AML-193 (cell line): ENCODE measurements at regions not wholly inside any gene's neighbourhood (a gene's known extent, or its start where the extent isn't known, plus 50 kb on each side); places are given as distances from the start of the nearest gene placed in this dataset.
"Not testable (repeated sequence)": the region's sequence is repeated elsewhere in the genome, so short reads cannot be mapped to it uniquely, and the experiment has no call there.

Source experiments
- DNase-seq, 2 experiments: peaks; one replicate each; lab custom pipeline; 2025; lab: John Stamatoyannopoulos, UW

DNA sequence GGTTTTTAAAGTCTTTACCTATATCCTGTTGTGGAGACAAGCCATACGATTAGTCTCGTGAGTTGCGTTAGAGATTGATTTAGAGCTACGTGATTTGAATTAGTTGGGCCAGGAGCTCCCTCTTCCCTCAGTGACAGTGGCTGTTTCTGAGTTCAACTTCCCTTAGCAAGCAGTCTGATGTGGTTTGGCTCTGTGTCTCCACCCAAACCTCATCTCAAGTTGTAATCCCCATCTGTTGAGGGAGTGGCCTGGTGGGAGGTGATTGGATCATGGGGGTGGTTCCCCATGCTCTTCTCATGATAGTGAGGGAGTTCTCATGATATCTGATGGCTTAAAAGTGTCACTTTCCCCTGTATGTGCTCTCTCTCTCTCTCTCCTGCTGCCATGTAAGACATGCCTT, 192.9 kb upstream of the PTGFR start:
- DNase-seq = no peak

DNA sequence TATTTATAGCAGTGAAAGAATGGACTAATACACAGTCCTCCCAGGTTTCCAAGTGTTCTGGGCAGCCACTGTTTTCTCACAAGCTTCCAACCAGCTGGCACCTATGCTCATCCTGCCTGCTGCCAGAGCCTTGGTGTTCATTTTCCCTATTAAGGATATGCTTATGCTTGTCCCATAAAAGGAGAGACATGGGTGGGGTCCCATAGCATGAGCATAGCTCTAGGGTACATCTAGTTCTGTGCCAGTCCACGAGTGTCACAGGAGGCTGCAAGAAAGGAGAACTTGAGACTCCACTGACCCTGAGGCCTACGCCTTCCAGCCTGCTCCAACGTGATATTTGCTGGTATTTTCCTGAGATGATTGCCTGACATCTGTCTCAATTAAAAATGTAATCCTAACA, 192.4 kb upstream of the PTGFR start:
- DNase-seq = no peak

DNA sequence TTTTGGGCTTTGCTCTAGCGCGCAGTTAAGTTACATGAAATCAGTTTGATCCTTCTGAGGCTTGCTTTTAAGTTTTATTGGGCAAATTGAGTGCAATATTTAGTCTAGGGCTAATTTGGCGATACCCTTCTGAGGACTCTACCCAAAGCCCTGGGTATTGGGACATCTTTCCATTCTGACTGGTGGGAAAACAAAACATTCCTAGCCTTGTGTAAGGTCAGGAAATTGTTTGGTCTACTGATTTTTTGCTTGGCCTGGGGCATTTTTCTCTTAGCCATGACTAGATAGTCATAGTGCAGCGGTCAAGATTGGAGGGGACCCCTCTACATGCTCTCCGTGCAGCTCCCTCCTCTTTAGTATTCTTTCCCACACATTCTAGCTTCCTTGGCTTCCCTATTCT, 189.6 kb upstream of the PTGFR start:
- no peak for DNase-seq

DNA sequence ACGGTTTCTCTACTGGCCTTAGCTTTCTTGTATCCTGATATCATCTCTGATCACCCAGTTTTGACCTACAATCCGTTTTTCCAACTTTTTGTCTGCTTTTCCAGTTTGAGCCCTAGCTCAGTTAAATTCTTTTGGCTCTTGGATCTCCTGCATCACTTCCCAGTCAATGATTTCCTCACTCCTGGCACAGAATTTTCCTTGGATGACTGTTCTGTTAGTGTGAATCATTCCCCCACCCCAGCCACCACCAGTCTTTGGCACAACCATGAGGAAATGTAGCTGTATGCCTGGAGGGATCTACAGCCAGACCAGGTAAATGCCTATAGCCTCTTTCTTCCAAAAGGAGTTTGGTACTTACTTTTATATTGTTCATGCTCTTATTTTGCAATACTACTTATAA, 187.2 kb upstream of the PTGFR start:
- DNase-seq = no peak

DNA sequence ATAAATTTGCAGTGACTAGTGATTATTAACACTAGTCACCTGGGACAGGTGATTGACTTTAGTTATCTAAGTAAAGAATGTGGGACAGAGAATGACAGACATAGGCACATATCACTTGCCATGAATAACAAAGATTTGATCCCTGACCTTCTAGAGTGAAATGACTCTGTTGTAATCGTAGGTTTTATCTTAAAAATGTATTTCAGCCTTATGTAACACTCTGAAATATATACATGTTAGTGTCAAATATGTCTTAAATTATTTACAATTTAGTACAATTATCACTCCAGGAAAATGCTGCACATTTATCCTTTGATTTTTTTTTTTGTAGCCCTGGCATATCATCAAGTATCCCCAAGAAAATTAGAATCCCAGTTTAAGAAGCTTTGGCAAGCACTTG, 186.4 kb upstream of the PTGFR start:
- no peak for DNase-seq

DNA sequence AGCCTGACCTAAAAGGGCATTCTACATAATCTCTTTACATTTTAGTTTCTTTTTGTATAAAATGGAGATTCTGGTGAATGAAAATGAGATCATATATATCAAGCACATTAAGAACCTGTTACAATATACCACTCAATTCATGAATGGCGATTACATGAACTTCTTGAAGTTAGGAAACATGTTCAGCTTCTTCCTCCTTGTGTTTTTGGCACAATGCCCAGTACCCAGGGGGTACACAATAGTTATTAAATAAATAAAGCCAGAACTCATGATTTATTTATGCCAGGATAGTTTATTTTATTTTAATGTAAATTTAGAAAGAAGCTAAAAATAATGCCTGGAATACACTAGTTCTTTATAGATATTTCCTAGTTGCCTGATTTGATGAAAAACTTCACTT, 186.0 kb upstream of the PTGFR start:
- DNase-seq = no peak

DNA sequence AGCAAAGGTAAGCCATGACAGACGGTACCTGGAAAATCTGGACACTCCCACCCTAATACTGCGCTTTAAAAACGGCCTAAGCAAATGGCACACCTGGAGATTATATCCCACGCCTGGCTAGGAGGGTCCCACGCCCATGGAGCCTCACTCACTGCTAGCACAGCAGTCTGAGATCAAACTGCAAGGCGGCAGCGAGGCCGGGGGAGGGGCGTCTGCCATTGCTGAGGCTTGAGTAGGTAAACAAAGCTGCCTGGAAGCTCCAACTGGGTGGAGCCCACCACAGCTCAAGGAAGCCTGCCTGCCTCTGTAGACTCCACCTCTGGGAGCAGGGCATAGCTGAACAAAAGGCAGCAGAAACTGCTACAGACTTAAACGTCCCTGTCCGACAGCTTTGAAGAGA, 180.5 kb upstream of the PTGFR start:
- not testable (repeated sequence) for DNase-seq

DNA sequence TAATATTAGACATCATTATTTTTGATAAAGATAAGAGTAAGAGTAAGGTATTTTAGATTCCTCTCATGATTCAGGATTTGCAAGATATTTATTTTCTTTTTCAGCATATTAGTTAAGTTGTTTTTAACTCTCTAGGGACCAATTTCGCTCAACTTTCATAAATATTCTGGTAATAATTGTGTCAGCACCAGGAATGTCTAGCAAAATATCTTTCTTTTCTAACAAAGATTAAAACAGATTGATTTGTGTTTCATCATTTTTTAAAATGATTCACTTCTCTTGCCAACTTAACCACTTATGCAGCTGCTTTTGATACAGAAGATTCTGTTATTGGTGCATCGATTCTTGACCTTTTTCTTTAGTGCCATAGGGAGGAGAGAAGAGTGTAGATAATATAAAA, 172.8 kb upstream of the PTGFR start:
- no peak for DNase-seq

DNA sequence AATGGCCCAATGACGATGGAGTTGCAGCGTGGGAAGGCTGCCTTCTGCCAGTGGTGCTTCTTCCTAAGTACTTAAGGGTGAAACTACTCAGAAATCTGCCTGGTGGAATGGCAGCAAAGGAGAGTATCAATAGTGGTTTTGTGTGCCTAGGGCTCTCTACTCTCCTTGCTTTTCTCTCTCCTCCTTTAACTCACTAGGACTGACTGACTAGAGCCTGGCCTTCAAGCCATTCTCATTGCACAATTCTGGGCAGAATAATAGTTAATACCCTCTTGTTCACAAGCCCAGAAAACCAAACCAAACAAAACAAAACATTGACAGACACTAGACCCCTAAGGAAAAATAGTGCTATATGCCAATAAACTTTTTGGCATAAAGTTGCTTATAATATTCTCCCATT, 171.2 kb upstream of the PTGFR start:
- no peak for DNase-seq

DNA sequence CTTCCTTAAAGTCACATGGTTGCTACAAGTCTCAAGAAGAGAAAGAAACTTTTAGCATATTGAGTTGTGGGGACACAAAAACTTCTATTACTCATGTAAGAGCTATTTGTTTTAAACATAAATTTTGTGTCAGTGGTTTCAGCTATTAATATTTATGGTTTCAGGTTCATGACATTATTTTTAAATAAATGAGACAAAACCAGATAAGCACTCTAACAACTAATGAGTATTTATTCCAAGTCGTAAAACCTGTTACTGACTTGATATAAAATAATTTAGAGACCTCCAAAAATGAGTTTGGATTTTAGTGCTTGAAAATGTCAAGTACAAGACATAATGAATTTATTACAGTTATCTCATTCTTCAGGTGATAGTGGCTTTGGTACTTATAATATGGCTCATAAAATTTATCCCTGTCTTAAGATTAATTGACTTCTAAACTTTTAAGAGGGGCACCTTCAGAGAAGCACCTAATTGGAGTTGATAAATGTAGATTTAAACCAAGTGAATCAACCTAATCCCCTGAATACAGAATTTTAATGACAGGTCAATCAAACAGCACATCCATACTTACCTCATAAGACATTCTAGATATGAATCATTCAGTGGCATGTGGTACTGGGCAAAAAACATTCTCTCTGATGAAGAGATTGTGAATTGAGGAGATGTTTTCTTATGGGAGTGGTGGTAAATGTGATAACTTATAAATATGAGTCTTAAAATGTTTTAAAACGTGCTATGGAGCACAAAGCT, 167.7 kb upstream of the PTGFR start:
- DNase-seq = no peak

DNA sequence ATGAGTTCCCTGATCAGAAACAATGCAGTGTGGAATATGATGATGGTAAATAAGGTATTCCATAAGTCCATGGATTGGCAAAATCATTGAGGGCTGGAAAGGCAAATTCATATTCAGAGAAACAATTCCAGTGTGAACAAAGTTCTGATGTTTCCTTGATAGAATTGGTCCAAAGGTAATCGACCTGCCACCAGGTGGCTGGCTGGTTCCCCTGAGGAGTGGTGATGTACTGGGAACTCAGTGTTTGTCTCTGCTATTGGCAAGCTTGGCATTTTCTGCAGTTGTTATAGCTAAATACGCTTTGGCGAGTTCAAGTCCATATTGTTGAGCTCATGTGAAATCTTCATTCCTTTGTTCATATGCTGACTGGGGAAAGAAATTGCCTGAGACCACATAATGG, 165.5 kb upstream of the PTGFR start:
- no peak for DNase-seq

DNA sequence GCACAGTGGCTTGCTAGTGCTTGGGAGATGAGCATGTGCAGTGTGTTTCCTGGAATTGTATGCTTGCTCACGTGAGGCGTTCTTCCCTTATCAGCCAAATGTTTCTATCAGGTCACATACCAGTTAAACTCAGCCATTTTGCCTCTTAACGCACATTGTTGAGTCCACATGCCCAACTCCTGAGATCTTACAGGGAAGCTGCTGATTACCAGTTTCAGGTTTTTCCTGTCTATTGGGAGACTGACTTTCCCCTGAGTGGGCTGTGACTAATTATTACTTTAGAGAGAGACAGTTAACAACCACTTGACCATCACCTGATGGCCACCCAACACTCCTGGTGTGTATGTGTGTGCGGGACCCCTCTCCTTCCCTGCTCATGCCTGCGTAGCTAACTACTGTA, 161.3 kb upstream of the PTGFR start:
- no peak for DNase-seq

DNA sequence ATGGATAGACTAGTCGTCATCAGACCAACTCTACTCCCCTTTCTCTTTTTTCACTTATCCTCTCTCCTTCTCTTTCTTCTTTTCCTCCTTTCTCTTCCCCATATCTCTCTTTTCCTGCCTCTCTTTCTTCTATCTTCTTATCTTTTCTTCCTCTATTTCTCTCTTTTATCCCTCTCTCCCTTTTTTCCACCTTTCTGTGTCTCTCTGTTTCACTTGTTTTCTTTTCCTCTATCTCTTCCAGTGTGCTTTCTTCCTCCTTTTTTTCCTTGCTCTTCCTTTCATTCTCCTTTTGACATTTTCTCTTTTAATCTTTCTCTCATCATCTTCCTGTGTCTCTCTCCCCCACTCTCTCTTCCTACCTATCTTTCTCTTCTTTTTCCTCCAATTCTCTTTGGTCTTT, 159.0 kb upstream of the PTGFR start:
- DNase-seq = no peak

DNA sequence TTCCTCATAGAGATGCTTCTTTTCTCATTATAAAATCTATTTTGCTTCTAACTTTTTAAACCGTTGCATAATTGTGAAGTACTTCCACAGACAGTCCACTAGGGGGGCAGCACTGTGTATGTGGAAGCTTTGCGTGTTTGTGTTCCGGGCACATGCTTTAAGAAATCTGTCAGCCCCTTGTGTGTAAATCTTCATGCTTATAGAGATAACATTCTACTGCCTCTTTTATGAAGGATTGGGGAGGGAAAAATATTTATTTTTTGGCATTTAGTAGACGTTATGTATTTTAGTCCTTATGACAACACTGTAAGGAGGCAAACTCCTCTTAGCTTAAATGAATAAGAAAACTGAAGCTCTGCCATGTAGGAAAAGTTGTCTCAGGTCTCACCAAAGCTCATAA, 157.3 kb upstream of the PTGFR start:
- peak in 1 of 2 experiments; percentile 31 for DNase-seq

DNA sequence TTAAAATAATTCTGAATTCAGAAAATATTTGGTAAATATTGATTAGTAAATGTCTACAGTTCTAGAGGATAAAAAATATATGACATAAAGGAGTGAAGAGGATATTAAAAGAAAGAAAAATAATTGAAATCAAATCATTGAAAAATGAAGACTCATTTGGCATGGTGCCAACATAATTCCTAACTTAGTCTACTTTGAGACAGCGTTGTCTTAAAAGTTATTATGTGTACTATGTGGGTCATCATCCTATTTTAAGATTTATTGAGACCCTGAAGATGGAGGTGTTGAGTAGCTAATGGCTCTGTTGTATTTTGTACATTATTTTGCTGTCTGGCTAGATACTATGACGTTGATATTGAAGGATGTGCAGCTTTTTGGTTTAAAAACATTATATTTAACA, 156.7 kb upstream of the PTGFR start:
- no peak for DNase-seq

DNA sequence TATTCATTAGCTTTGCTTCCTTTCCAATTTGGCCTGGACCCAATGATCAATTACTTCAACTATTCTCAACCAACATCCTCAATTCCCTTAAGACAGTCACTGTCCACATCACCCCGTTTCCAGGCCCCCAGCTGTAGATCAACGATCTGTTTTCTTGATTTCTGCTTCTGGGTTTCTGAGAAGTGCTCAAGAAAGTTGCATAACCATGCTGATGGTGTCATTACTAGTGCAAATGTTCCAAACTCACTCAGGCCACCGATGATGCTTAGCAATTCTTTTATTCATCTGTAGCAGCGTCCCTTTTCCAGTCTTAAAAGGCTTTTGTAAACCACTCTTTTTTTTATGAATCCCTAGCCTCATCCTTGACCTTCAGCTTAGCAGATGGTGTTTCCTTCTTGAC, 155.8 kb upstream of the PTGFR start:
- DNase-seq = no peak

DNA sequence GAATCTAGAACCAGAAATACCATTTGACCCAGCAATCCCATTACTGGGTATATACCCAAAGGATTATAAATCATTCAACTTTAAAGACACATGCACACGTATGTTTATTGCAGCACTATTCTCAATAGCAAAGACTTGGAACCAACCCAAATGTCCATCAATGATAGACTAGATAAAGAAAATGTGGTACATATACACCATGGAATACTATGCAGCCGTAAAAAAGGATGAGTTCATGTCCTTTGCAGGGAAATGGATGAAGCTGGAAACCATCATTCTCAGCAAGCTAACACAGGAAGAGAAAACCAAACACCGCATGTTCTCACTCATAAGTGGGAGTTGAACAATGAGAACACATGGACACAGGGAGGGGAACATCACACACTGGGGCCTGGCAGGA, 154.0 kb upstream of the PTGFR start:
- not testable (repeated sequence) for DNase-seq

DNA sequence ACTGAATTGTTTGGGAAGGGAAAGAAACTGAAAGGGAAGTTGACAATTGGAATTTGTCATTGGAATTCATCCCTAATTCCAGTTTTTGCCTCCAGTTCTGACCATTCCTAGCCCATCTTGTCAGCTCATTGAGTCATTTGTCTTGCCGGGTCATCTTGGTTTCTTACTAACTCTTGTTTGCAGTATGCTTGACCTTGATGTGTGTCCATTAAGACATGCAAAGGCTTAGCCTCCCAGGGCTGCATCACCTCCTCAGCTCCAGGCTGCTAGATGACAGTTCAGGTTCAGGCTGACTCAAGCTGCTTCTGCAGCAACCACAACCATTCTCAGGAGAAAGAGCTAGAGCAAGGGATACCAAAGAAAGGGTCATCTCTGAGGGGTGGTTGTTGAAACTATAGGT, 151.3 kb upstream of the PTGFR start:
- DNase-seq = no peak

DNA sequence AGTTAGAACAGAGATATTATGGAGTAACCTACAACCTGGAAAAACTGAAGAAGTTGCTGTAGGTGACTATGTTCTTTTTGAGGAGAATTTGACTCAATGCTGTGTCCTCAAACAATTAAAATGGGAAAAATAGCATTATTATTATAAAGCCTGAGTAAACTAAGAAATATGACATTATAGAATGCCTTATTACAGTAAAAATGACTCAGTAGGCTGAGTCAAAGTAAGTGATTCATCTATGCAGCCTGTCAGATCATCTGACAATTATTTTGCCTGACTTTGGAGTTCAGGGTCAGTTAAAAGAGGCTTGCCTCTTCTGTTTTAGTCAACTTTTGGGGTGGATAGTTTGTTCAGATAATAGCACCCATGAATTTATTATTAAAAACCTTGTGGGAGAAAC, 150.8 kb upstream of the PTGFR start:
- no peak for DNase-seq

DNA sequence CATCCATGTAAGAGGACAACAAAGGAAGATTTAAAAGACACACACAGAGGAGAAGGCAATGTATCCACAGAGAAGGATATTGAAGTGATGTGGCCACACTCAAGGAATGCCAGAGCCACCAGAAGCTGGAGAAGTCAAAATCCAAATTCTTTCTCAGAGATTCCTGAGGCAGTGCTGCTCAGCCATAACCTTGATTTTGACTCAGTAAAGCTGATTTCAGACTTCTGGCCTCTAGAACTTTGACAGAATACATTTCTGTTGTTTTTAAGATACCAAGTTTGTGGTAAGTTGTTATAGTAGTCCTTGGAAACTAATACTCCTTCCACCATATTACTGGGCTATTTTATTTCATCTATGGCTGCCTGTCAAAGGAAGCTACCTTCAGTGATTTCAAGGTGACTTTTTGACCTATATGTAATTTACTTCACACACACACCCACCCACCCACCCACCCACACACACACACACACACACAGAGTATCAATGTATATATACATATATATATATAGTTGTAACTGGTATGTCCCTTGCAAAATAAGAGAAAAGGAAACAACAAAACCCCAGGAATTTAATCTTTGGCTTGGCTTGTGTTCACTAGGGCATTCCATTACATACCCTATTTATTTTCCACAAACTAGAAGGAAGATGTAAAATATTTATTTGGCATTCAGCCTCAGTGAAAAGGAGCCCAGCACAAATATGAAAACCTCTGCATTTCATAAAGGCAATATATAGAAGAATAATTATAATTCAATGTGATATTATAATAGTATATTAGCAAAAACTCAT, 142.1 kb upstream of the PTGFR start:
- DNase-seq = no peak

DNA sequence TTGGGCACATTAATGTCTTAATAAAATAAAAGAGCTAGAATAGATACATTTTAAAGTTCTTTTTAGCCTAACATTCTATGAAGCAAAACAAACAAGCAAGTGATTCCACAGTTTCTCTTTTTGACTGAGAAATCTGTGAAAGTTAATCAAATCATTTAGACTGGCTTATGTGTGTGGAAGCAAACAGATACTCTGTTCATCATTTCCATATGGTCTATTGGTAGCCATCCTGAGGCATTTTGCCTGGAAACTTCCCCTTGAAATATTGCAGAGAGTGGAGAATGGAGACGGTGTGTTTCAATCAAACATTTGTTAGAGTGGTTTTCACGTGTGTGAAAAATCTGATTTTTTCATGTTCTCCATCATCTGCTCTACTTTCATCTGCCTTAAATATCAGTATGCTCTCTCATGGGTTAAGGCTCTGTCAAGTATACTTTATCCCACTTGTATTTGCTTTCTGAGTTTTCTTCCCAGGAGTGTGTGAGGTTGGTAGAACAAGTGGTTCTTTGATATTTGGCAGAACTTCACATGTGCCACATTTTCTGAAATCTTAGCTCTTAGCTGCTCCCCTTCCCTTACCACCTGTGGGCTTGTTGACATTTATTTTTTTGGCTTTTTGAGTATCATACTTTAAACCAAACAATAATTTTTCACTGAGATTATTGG, 139.1 kb upstream of the PTGFR start:
- no peak for DNase-seq

DNA sequence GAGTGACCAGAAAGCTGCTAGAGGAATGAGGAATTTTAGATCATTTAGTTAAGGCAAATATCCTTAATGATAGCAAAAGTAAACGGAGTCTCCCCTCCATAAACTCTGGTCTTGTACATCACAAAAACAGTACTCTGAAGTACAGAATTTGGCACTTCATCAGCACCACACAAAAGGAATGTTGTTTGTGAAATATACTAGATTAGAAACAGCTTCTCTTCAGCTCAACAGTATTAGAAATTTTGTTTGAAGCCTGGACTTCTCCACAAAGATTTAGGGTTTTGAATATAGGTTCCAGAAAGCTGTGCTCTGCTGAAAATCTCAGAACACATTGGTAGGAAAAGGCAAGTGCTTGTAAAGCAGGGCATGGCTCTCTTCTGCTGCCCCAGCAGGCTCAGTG, 135.1 kb upstream of the PTGFR start:
- DNase-seq = no peak

DNA sequence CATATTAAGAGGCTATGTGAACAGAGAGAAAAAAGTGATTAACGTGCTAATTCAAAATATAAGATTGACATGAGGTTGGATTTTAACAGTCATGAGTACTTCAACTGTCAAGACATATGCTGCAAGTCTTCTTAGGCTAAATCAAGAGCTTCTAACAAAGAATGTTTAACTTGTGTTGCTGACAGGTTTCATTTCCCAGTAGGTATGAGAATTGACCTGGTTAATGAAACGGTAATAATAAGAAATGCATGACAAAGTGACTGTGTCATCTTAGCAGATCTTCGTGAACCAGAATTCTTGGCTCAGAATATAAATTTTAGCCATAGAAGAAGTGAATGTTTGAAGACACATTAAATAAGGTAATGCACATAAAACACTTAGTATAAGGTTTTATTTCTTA, 132.6 kb upstream of the PTGFR start:
- DNase-seq = no peak
